GM23248 (cell line): ENCODE measurements at regions not wholly inside any gene's neighbourhood (a gene's known extent, or its start where the extent isn't known, plus 50 kb on each side); places are given as distances from the start of the nearest gene placed in this dataset.

Experiments
- EZH2 ChIP-seq: fragments of 200-600 bp; sonication (generic); IDR thresholded peaks from 2 replicates; pipeline ENCODE4 v1.6.1; 2018; ENCODE audit warnings: antibody characterized with exemption, mild to moderate bottlenecking; ENCODE audit not compliant: insufficient read depth, poor library complexity, severe bottlenecking
- EZH2phosphoT487 ChIP-seq: fragments of 200-600 bp; sonication (generic); IDR thresholded peaks from 2 replicates; pipeline ENCODE4 v1.6.1; 2018; ENCODE audit warnings: antibody characterized with exemption, moderate library complexity, mild to moderate bottlenecking, low read depth; ENCODE audit not compliant: insufficient read depth

DNA sequence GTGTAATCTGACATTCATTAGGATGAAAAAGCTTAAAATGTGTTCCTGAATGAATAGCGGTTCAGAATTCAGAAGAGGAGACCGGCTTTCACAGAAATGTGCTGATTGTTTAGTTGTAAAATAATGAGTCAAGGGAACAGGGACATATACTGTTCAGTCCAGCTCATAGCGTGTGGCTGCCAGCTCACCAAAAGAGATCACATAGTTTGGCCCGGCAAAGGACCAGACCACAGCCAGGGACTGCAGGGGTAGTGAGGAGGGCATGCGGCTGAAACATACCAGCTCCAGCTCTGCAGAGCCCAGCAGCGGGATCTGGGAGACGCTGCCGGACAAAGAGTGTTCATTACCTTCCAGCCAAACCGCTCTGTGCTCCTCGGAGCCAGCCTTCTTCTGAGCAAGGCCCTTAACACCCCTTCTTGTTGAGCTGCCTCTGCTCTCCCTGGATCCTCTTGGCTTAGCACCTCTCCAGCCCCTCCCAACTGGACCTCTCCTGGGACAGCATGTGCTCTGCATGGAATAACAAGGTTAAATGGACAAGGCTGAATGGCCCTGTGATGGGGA, 116.8 kb upstream of the CNTLN start:
- no peak for TF ChIP-seq EZH2
- TF ChIP-seq EZH2phosphoT487, result no peak
